ENCODE measurements at regions not wholly inside any gene's neighbourhood (a gene's known extent, or its start where the extent isn't known, plus 50 kb on each side); places are given as distances from the start of the nearest gene placed in this dataset.
"Not testable (repeated sequence)": the region's sequence is repeated elsewhere in the genome, so short reads cannot be mapped to it uniquely, and the experiment has no call there.

- H3K36me3 ChIP-seq (ENCODE audit: control insufficient read depth, insufficient read depth, low read length); H3K23ac ChIP-seq (ENCODE audit: low read length); H3K79me1 ChIP-seq (ENCODE audit: low read length); H3K27me3 ChIP-seq (ENCODE audit: insufficient read depth, low read length, poor library complexity); H2AK5ac ChIP-seq (ENCODE audit: low read length); H4K5ac ChIP-seq (ENCODE audit: low read length); H3K9ac ChIP-seq (ENCODE audit: low read length); H2BK15ac ChIP-seq (replicated peaks; ENCODE audit: low read depth); H3K4ac ChIP-seq (ENCODE audit: low read depth, low read length); H3K4me3 ChIP-seq (ENCODE audit: low read length); H3K4me2 ChIP-seq (ENCODE audit: low read length); H2BK5ac ChIP-seq (ENCODE audit: low read length); H3K18ac ChIP-seq (ENCODE audit: low read length); H4K8ac ChIP-seq (ENCODE audit: low read depth, low read length); H3K4me1 ChIP-seq (ENCODE audit: control insufficient read depth, low read depth, low read length): not testable (repeated sequence)
- peak overlapping the region; percentile 67 for H2BK120ac ChIP-seq (ENCODE audit: low read depth, low read length)
- H3K27ac ChIP-seq (ENCODE audit: low read depth, low read length) = peak overlapping the region; percentile 70
- H3K56ac ChIP-seq (ENCODE audit: low read length) = peak overlapping the region; percentile 10
- H3K79me2 ChIP-seq (ENCODE audit: control insufficient read depth, insufficient read depth, low read length) = peaks cover 11% of the 10 kb centered on the region
- peak; percentile 82 for DNase-seq
- WGBS (ENCODE audit: extremely low coverage, insufficient coverage, low lambda C conversion rate) = no CpG with 5 or more reads among the region's 2 CpGs
These were observed 58.3 kb downstream of the ART5 start for GRCh38 chr11:3583476-3583875.

DNA sequence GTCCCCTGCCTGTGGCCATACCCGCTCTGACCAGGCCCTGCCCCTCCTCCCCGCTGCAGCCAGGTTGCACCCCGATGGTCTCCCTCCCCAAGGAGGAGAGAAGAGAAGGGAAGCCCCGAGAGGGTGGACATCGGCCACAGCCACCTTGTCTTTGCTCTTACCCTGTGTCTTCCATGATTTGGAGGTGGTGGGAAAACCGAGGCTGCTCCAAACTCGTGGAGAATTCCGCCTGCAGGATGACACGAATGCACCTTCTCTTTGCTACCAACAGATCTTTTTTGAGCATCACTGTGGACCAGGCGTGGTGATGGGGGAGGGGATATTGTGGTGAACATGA, 60.4 kb downstream of the ART5 start:
- not testable (repeated sequence) for H3K36me3 ChIP-seq (ENCODE audit: control insufficient read depth, insufficient read depth, low read length); H3K4me1 ChIP-seq (ENCODE audit: control insufficient read depth, low read depth, low read length); H3K79me1 ChIP-seq (ENCODE audit: low read length); H2BK120ac ChIP-seq (ENCODE audit: low read depth, low read length); H2BK15ac ChIP-seq (replicated peaks; ENCODE audit: low read depth); H3K27ac ChIP-seq (ENCODE audit: low read depth, low read length); H2AK5ac ChIP-seq (ENCODE audit: low read length); H3K9ac ChIP-seq (ENCODE audit: low read length); H4K5ac ChIP-seq (ENCODE audit: low read length); H2BK5ac ChIP-seq (ENCODE audit: low read length); H3K18ac ChIP-seq (ENCODE audit: low read length); H3K4ac ChIP-seq (ENCODE audit: low read depth, low read length); H3K4me3 ChIP-seq (ENCODE audit: low read length); H3K23ac ChIP-seq (ENCODE audit: low read length); H3K4me2 ChIP-seq (ENCODE audit: low read length); H3K27me3 ChIP-seq (ENCODE audit: insufficient read depth, low read length, poor library complexity); H4K8ac ChIP-seq (ENCODE audit: low read depth, low read length)
- Histone ChIP-seq H3K79me2 (ENCODE audit: control insufficient read depth, insufficient read depth, low read length) (peaks cover 22% of the 10 kb centered on the region), H3K56ac (ENCODE audit: low read length) (peak overlapping the region; percentile 74)
- WGBS (ENCODE audit: extremely low coverage, insufficient coverage, low lambda C conversion rate) = no CpG with 5 or more reads among the region's 10 CpGs
- peak; percentile 12 for DNase-seq

- H2BK120ac ChIP-seq (ENCODE audit: low read depth, low read length); H3K27me3 ChIP-seq (ENCODE audit: insufficient read depth, low read length, poor library complexity); H3K23ac ChIP-seq (ENCODE audit: low read length); H2BK15ac ChIP-seq (replicated peaks; ENCODE audit: low read depth); H3K4me2 ChIP-seq (ENCODE audit: low read length); H2AK5ac ChIP-seq (ENCODE audit: low read length); H3K36me3 ChIP-seq (ENCODE audit: control insufficient read depth, insufficient read depth, low read length); H3K4me1 ChIP-seq (ENCODE audit: control insufficient read depth, low read depth, low read length); H3K4me3 ChIP-seq (ENCODE audit: low read length); H4K8ac ChIP-seq (ENCODE audit: low read depth, low read length); H4K5ac ChIP-seq (ENCODE audit: low read length); H3K27ac ChIP-seq (ENCODE audit: low read depth, low read length); H3K79me1 ChIP-seq (ENCODE audit: low read length); H2BK5ac ChIP-seq (ENCODE audit: low read length): not testable (repeated sequence)
- peak overlapping the region; percentile 67 for H3K9ac ChIP-seq (ENCODE audit: low read length)
- peak; percentile 57 for DNase-seq
- peaks cover 26% of the 10 kb centered on the region for H3K79me2 ChIP-seq (ENCODE audit: control insufficient read depth, insufficient read depth, low read length)
- H3K4ac ChIP-seq (ENCODE audit: low read depth, low read length) = peak overlapping the region; percentile 60
- no CpG with 5 or more reads among the region's 92 CpGs for WGBS (ENCODE audit: extremely low coverage, insufficient coverage, low lambda C conversion rate)
- peak overlapping the region; percentile 90 for H3K18ac ChIP-seq (ENCODE audit: low read length)
- peak overlapping the region; percentile 73 for H3K56ac ChIP-seq (ENCODE audit: low read length)
These were observed 61.1 kb downstream of the ART5 start for GRCh38 chr11:3580487-3581388.

- Histone ChIP-seq H3K23ac (ENCODE audit: low read length) (peak overlapping the region; percentile 94), H3K56ac (ENCODE audit: low read length) (peak overlapping the region; percentile 93), H3K79me2 (ENCODE audit: control insufficient read depth, insufficient read depth, low read length) (peaks cover 32% of the 10 kb centered on the region), H3K18ac (ENCODE audit: low read length) (peak overlapping the region; percentile 88), H3K4me3 (ENCODE audit: low read length) (peak overlapping the region; percentile 40), H3K9ac (ENCODE audit: low read length) (peak overlapping the region; percentile 84), H2BK5ac (ENCODE audit: low read length) (peak overlapping the region; percentile 73), H3K4me2 (ENCODE audit: low read length) (peak overlapping the region; percentile 70)
- no CpG with 5 or more reads among the region's 29 CpGs for WGBS (ENCODE audit: extremely low coverage, insufficient coverage, low lambda C conversion rate)
- H2AK5ac ChIP-seq (ENCODE audit: low read length); H4K5ac ChIP-seq (ENCODE audit: low read length); H3K4me1 ChIP-seq (ENCODE audit: control insufficient read depth, low read depth, low read length); H3K27ac ChIP-seq (ENCODE audit: low read depth, low read length); H2BK15ac ChIP-seq (replicated peaks; ENCODE audit: low read depth); H4K8ac ChIP-seq (ENCODE audit: low read depth, low read length); H3K79me1 ChIP-seq (ENCODE audit: low read length); H2BK120ac ChIP-seq (ENCODE audit: low read depth, low read length); H3K4ac ChIP-seq (ENCODE audit: low read depth, low read length); H3K27me3 ChIP-seq (ENCODE audit: insufficient read depth, low read length, poor library complexity); H3K36me3 ChIP-seq (ENCODE audit: control insufficient read depth, insufficient read depth, low read length): not testable (repeated sequence)
- DNase-seq = peak; percentile 40
These were observed 62.0 kb downstream of the ART5 start for GRCh38 chr11:3579600-3580459.

- H3K4ac ChIP-seq (ENCODE audit: low read depth, low read length); H3K27me3 ChIP-seq (ENCODE audit: insufficient read depth, low read length, poor library complexity); H2AK5ac ChIP-seq (ENCODE audit: low read length); H4K5ac ChIP-seq (ENCODE audit: low read length); H2BK120ac ChIP-seq (ENCODE audit: low read depth, low read length); H3K9ac ChIP-seq (ENCODE audit: low read length); H2BK15ac ChIP-seq (replicated peaks; ENCODE audit: low read depth); H3K23ac ChIP-seq (ENCODE audit: low read length); H3K27ac ChIP-seq (ENCODE audit: low read depth, low read length); H3K79me1 ChIP-seq (ENCODE audit: low read length); H3K36me3 ChIP-seq (ENCODE audit: control insufficient read depth, insufficient read depth, low read length); H3K18ac ChIP-seq (ENCODE audit: low read length); H4K8ac ChIP-seq (ENCODE audit: low read depth, low read length); H2BK5ac ChIP-seq (ENCODE audit: low read length); H3K4me3 ChIP-seq (ENCODE audit: low read length); H3K4me1 ChIP-seq (ENCODE audit: control insufficient read depth, low read depth, low read length); H3K4me2 ChIP-seq (ENCODE audit: low read length): not testable (repeated sequence)
- no CpG with 5 or more reads among the region's 12 CpGs for WGBS (ENCODE audit: extremely low coverage, insufficient coverage, low lambda C conversion rate)
- DNase-seq = peak; percentile 17
- H3K56ac ChIP-seq (ENCODE audit: low read length) = peak overlapping the region; percentile 60
- peaks cover 47% of the 10 kb centered on the region for H3K79me2 ChIP-seq (ENCODE audit: control insufficient read depth, insufficient read depth, low read length)
These were observed 65.7 kb downstream of the ART5 start for GRCh38 chr11:3576066-3576604.

Measured in mesendoderm (in vitro differentiated cells).